ENCODE measurements at regions not wholly inside any gene's neighbourhood (a gene's known extent, or its start where the extent isn't known, plus 50 kb on each side); places are given as distances from the start of the nearest gene placed in this dataset.

DNA sequence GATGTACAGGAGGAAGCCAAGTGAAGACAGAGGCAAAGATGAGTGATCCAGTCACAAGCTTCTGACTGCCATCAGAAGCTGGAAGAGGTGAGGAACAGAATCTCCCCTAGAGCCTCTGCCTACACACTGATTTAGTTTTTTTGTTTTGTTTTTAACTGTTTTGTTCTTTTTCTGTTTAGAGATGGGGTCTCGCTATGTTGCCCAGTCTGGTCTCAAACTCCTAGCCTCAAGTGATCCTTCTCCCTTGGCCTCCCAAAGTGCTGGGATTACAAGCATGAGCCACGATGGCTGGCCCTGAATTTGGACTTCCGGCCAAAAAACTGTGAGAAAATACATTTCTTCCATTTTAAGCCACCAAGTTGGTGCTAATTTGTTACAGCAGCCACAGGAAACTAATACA is 204.7 kb upstream of the ZNF608 start:
- Histone ChIP-seq H3K4me3 (no peak overlapping the region), H3K36me3 (no peaks in the 10 kb centered on the region), H3K4me1 (peaks cover 0 to 9% (median 0%) of the 10 kb centered on the region in 4 donors), H3K9me3 (no peaks in the 10 kb centered on the region), H3K27me3 (no peaks in the 10 kb centered on the region), H3K27ac (peak overlapping the region in 1 of 4 donors; percentile 10)
- WGBS, 2 donors (ENCODE audit: low coverage in 1 of 2): 90 to 100% methylated on average over 2 to 3 of the region's 3 CpGs
- in situ Hi-C loops (cut with MboI; ENCODE audit: low pct_ligation_motif_present in 1 of 4, low pct_unique_long_range_greater_than_20kb in 1 of 4, low sequenced_read_pairs in 3 of 4) (no loop called here), intact Hi-C loops (cut with DNase I; ENCODE audit: low total_unique reads) (no loop called here)
- no peak for TF ChIP-seq EP300 (IDR thresholded peaks at IDR 0.05; ENCODE audit: low read depth)
- TF ChIP-seq, protein P1, sequence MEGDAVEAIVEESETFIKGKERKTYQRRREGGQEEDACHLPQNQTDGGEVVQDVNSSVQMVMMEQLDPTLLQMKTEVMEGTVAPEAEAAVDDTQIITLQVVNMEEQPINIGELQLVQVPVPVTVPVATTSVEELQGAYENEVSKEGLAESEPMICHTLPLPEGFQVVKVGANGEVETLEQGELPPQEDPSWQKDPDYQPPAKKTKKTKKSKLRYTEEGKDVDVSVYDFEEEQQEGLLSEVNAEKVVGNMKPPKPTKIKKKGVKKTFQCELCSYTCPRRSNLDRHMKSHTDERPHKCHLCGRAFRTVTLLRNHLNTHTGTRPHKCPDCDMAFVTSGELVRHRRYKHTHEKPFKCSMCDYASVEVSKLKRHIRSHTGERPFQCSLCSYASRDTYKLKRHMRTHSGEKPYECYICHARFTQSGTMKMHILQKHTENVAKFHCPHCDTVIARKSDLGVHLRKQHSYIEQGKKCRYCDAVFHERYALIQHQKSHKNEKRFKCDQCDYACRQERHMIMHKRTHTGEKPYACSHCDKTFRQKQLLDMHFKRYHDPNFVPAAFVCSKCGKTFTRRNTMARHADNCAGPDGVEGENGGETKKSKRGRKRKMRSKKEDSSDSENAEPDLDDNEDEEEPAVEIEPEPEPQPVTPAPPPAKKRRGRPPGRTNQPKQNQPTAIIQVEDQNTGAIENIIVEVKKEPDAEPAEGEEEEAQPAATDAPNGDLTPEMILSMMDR (IDR thresholded peaks at IDR 0.05): no peak
- no peak for TF ChIP-seq POLR2AphosphoS5 (IDR thresholded peaks at IDR 0.05)
- TF ChIP-seq POLR2A (IDR thresholded peaks at IDR 0.05): no peak
- DNase-seq: no peak

DNA sequence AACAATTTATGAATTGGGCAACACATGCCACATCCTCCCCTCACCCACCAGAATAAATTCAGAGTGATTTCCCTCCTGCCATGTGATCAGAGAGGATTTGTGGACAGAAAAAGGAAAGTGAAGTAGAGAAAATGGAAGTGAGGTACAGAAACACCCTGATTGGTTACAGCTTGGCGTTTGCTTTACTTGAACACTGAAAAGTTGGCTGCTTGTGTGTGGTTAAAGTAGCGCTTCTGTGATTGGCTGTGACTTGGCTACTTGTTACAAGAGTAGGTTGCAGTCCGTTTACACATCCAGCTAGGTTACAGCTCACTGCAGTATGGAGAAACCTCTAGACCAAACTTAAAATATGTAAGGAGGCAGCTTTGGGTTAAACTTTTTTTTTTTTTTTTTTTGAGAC is 205.2 kb upstream of the ZNF608 start:
- Histone ChIP-seq H3K9me3 (no peaks in the 10 kb centered on the region), H3K27me3 (no peaks in the 10 kb centered on the region), H3K27ac (peak overlapping the region in 1 of 4 donors; percentile 25), H3K4me1 (peaks cover 0 to 9% (median 0%) of the 10 kb centered on the region in 4 donors), H3K4me3 (no peak overlapping the region), H3K36me3 (no peaks in the 10 kb centered on the region)
- in situ Hi-C loops (cut with MboI; ENCODE audit: low pct_ligation_motif_present in 1 of 4, low pct_unique_long_range_greater_than_20kb in 1 of 4, low sequenced_read_pairs in 3 of 4) (no loop called here), intact Hi-C loops (cut with DNase I; ENCODE audit: low total_unique reads) (no loop called here)
- TF ChIP-seq, protein P1 (IDR thresholded peaks at IDR 0.05): no peak
- no peak for TF ChIP-seq EP300 (IDR thresholded peaks at IDR 0.05; ENCODE audit: low read depth)
- TF ChIP-seq POLR2A (IDR thresholded peaks at IDR 0.05): no peak
- TF ChIP-seq POLR2AphosphoS5 (IDR thresholded peaks at IDR 0.05): no peak
- WGBS, 2 donors (ENCODE audit: low coverage in 1 of 2): 79% methylated on average over 3 of the region's 3 CpGs
- peak; percentile 11 for DNase-seq

DNA sequence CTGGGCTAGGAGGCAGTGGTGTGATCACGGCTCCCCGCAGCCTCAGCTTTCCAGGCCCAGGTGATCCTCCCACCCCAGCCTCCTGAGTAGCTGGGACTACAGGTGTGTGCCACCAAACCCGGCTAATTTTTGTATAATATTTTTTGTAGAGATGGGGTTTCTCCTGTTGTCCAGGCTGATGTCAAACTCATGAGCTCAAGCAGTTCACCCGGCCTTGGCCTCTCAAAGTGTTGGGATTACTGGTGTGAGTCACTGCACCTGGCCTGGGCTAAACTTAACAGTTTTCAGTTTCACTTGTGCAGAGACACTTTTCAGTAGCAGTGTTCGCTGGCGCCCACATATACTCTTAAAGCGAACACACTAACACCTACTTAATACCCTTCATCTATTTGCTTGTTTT is 205.6 kb upstream of the ZNF608 start:
- Histone ChIP-seq H3K4me1 (peaks cover 0 to 9% (median 0%) of the 10 kb centered on the region in 4 donors), H3K36me3 (no peaks in the 10 kb centered on the region), H3K9me3 (no peaks in the 10 kb centered on the region), H3K27ac (peak overlapping the region in 1 of 4 donors; percentile 25), H3K4me3 (no peak overlapping the region), H3K27me3 (no peaks in the 10 kb centered on the region)
- DNase-seq: peak; percentile 57
- TF ChIP-seq EP300 (IDR thresholded peaks at IDR 0.05; ENCODE audit: low read depth): no peak
- TF ChIP-seq POLR2A (IDR thresholded peaks at IDR 0.05): no peak
- TF ChIP-seq, protein P1 (IDR thresholded peaks at IDR 0.05): no peak
- no peak for TF ChIP-seq POLR2AphosphoS5 (IDR thresholded peaks at IDR 0.05)
- in situ Hi-C loops (cut with MboI; ENCODE audit: low pct_ligation_motif_present in 1 of 4, low pct_unique_long_range_greater_than_20kb in 1 of 4, low sequenced_read_pairs in 3 of 4): no loop called here
- WGBS, 2 donors (ENCODE audit: low coverage in 1 of 2): 71 to 75% methylated on average over 7 of the region's 7 CpGs
- intact Hi-C loops (cut with DNase I; ENCODE audit: low total_unique reads): no loop called here

DNA sequence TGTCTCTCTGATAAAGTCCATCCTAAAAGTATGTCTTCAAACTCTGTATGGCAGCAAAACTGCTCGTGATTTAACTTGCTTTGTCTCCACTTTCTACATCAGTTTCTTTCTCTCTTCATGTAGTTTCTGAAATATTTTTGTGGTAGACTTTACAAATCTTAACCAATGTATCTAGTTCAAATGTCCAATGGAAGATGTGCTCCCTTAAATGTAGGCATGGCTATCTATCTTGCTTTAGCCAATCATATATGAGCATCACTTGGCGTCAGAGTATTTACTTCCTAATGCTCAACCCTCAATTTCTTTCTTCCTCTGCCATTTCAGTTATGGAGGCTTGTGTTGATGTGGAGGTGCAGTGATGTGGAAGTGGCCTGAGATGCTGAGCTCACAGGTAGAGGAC is 206.1 kb upstream of the ZNF608 start:
- H3K4me3 ChIP-seq: no peak overlapping the region
- in situ Hi-C loops (cut with MboI; ENCODE audit: low pct_ligation_motif_present in 1 of 4, low pct_unique_long_range_greater_than_20kb in 1 of 4, low sequenced_read_pairs in 3 of 4): no loop called here
- peaks cover 0 to 9% (median 0%) of the 10 kb centered on the region in 4 donors for H3K4me1 ChIP-seq
- intact Hi-C loops (cut with DNase I; ENCODE audit: low total_unique reads): no loop called here
- H3K27ac ChIP-seq: no peak overlapping the region
- H3K9me3 ChIP-seq: no peaks in the 10 kb centered on the region
- TF ChIP-seq EP300 (IDR thresholded peaks at IDR 0.05; ENCODE audit: low read depth) (no peak), POLR2AphosphoS5 (IDR thresholded peaks at IDR 0.05) (no peak), POLR2A (IDR thresholded peaks at IDR 0.05) (no peak)
- TF ChIP-seq, protein P1 (IDR thresholded peaks at IDR 0.05): no peak
- WGBS, 2 donors (ENCODE audit: low coverage in 1 of 2): 84 to 90% methylated on average over 1 to 2 of the region's 2 CpGs
- no peaks in the 10 kb centered on the region for H3K36me3 ChIP-seq
- DNase-seq: no peak
- H3K27me3 ChIP-seq: no peaks in the 10 kb centered on the region
